ENCODE measurements at regions not wholly inside any gene's neighbourhood (a gene's known extent, or its start where the extent isn't known, plus 50 kb on each side); places are given as distances from the start of the nearest gene placed in this dataset.

DNA sequence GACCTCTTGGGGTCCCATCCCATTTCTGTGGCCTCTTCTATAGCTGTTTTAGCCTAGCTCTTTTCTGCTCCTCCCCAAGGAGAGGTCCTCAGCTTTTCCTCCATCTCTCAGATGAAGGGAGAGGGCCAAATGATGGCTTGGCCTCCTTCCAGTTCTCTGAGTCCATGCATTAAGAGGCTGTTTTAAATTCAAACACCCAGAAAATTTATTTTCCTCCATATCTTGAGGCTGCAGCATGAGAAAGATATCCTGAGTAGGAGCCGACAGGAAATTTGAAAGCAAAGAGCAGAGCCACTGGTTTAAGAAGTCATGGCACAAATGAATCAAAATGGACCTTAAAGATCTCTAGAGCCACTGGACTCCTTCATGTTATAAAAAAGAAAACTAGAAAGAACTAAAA, 558.8 kb downstream of the MID1IP1 start:
- no peaks in the 10 kb centered on the region for H3K27me3 ChIP-seq
- no peak overlapping the region for H3K4me3 ChIP-seq
- no peaks in the 10 kb centered on the region for H3K9me3 ChIP-seq
- no peak for DNase-seq
- H3K36me3 ChIP-seq: no peaks in the 10 kb centered on the region

DNA sequence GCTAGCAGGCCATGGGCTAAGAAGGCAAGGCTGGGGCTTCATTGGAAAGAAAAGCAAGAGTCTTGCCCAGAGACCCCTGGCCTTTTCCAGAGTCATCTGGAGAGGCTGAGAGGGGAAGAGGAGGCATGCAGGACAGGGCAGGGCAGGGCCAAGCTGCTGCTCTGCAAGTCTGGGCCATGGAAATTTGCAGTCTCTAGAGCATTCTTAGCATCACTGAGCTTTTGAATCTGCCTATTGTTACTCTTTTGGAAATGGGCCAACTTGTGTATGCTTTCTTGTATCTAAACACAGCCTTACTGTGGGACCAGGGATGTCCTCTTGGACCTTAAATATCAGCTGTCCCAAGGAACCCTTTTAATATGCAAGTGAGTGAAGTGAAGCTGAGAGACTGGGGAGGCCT, 560.5 kb downstream of the MID1IP1 start:
- Histone ChIP-seq H3K27me3 (no peaks in the 10 kb centered on the region), H3K9me3 (no peaks in the 10 kb centered on the region), H3K36me3 (no peaks in the 10 kb centered on the region), H3K4me3 (no peak overlapping the region)
- DNase-seq: no peak

DNA sequence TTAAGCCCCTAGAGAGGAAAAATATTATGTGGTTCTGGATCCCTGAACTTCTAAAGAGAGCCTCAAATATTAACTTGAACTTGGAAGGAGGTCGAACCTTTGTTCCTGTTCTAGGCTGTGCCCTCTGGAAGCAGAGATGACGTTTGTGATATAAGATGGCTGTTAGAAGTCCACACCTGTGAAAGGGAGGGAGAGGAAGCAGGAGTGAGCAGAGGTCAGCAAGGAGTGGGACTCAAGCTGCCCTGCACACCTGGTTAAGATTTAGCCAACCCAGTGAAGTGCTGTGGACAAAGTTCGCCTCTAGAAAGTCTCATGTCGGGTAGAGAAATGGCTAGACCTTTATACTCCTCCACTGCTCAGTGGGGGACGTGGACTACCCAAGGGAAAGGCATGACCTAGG, 566.2 kb downstream of the MID1IP1 start:
- Histone ChIP-seq H3K4me3 (no peak overlapping the region), H3K36me3 (no peaks in the 10 kb centered on the region), H3K27me3 (no peaks in the 10 kb centered on the region), H3K9me3 (no peaks in the 10 kb centered on the region)
- DNase-seq: no peak

DNA sequence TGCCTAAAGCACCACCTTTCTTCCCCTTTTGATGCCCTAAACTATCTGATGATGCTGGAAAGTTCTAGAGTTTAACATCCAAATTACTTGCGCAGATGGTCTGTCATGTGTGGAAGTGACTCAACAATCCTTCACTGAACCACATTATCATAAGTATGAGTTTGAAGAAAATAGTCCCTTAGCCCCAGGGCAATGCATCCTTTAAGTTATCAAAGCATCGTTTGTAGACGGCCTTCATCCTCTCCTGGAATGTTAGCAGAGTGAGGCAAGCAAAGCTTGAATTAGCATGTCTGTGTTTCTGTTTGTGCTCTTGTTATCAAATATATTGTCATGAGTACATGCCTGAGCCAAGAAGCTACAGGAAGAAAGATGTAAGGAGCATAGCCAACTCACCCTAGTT, 570.9 kb downstream of the MID1IP1 start:
- no peak for DNase-seq
- no peaks in the 10 kb centered on the region for H3K36me3 ChIP-seq
- H3K9me3 ChIP-seq: no peaks in the 10 kb centered on the region
- no peaks in the 10 kb centered on the region for H3K27me3 ChIP-seq
- H3K4me3 ChIP-seq: no peak overlapping the region

DNA sequence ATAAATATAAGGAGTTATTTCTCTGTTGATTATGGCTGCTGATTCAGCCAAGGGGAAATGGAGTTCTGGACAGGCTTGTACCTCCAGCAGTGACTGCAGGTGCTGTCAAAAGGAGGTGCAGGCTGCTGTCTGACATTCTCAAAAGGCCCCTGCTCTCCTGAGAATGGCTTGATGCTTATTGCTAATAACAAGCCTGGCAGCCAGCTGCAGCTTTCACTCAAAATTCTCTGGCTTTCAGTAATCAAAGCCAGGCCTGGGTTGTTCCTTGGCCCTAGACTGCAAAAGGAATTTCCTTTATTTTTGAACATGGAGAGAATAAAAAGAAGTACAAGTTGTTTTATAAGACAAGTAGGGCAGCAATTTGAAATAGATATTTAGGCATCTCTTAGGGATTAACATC, 575.9 kb downstream of the MID1IP1 start:
- no peaks in the 10 kb centered on the region for H3K36me3 ChIP-seq
- DNase-seq: no peak
- H3K4me3 ChIP-seq: no peak overlapping the region
- H3K9me3 ChIP-seq: no peaks in the 10 kb centered on the region
- no peaks in the 10 kb centered on the region for H3K27me3 ChIP-seq

DNA sequence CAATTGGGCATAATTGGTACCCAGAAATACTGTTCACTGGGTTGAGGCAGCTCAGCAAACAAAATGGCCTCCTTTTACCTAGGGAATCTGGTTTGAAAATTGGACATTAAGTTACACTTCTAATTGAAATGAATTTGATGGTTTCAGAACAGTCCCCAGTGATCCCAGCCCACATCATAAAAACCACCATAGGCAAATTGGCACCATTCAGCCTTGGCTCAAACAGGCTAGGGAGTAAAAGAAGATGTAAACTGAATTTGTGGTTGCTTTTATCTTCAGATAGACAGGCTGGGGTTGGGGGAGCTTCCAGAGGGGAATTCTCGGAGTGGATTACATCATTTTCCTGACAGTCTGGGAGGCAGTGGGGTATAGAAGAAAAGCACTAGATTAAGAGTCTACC, 576.5 kb downstream of the MID1IP1 start:
- no peaks in the 10 kb centered on the region for H3K9me3 ChIP-seq
- DNase-seq: no peak
- H3K4me3 ChIP-seq: no peak overlapping the region
- H3K27me3 ChIP-seq: no peaks in the 10 kb centered on the region
- H3K36me3 ChIP-seq: no peaks in the 10 kb centered on the region

DNA sequence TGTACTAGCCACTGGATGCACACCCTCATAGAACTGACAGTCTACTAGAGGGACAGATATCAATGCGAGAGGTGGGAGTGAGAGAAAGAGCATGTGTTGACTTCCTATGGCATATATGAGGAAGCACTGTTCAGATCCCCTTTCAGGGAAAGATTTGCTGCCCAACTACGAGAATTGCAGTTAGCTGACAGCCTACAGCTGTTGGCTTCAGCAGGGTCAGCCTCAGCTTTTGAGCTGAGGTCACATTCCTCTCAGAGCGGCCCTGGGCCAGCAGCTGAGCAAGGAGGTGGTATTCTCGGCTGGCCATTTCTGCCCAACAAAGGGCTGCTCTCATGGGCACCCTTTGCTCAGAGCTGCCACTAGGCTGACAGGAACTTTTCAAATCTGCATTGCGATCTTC, 580.2 kb downstream of the MID1IP1 start:
- no peaks in the 10 kb centered on the region for H3K9me3 ChIP-seq
- no peak overlapping the region for H3K4me3 ChIP-seq
- no peaks in the 10 kb centered on the region for H3K27me3 ChIP-seq
- no peaks in the 10 kb centered on the region for H3K36me3 ChIP-seq
- DNase-seq: no peak

DNA sequence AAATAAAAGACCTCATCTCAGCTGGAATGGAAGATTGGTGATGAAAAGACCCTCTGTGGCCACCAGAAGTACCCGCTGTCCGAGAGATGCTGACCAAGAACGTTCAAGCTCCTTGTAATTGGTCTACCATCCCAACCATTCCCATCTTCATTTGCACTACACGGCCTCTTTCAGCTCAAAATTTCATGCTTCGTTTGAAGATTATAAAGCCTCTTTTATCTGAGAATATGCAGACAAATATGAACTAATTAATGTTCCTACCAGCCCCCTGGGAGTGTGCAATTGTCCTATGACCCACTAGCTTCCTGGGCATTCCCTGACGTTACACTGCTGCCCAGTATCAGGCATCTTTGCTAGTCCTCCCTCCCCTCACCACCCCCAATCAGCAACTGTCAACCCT, 583.7 kb downstream of the MID1IP1 start:
- DNase-seq: no peak
- Histone ChIP-seq H3K27me3 (no peaks in the 10 kb centered on the region), H3K4me3 (no peak overlapping the region), H3K36me3 (no peaks in the 10 kb centered on the region), H3K9me3 (no peaks in the 10 kb centered on the region)

DNA sequence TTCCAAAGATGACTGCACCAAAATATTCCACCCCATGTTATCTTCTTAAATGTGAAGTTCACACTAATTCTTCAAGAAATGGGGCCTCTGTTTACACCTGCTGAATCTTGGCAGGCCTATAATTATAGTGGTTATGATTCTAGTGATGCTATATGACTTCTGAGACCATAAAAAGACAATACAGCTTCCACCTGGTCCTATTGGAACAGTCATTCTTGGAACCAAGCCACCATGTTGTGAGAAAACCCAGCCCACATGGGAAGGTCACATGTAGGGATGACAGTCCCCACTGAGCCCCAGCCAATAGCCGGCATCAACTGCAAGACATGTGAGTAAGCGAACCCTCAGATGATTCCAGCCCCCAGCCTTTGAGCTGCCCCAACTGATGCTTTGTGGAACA, 587.5 kb downstream of the MID1IP1 start:
- DNase-seq: no peak
- H3K27me3 ChIP-seq: no peaks in the 10 kb centered on the region
- H3K36me3 ChIP-seq: no peaks in the 10 kb centered on the region
- no peaks in the 10 kb centered on the region for H3K9me3 ChIP-seq
- H3K4me3 ChIP-seq: no peak overlapping the region

DNA sequence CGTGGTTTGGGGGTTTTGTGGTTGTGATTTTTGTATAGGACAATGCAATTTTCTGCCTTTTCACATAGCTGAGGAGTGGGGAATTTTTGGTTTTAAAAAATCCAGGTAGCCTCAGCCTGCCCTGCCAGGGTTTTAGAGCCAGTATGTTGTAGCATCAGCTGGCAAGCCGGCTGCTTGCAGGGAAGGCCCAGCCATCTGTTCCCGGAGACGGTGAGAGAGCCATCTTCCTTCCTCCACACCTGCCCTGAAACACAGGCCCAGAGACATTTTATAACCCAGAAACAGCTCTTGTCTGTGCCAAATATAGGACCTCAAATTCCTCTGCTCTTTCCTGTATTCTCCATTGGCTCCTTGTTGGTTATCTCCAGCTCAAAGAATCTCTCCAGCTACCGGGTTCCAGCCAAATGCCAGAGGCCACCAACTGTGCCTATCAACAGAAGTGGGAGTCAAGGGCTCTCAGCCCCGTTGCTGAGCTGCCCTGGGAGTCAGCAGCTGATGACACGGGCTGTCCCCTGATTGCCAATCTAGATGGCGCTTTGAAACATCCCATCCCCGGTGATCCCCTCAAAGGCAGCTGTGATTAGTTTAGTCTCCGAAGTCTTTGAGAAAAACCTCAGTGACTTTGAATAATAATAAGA, 595.2 kb downstream of the MID1IP1 start:
- Histone ChIP-seq H3K27me3 (no peaks in the 10 kb centered on the region), H3K36me3 (no peaks in the 10 kb centered on the region), H3K9me3 (no peaks in the 10 kb centered on the region), H3K4me3 (no peak overlapping the region)
- no peak for DNase-seq

DNA sequence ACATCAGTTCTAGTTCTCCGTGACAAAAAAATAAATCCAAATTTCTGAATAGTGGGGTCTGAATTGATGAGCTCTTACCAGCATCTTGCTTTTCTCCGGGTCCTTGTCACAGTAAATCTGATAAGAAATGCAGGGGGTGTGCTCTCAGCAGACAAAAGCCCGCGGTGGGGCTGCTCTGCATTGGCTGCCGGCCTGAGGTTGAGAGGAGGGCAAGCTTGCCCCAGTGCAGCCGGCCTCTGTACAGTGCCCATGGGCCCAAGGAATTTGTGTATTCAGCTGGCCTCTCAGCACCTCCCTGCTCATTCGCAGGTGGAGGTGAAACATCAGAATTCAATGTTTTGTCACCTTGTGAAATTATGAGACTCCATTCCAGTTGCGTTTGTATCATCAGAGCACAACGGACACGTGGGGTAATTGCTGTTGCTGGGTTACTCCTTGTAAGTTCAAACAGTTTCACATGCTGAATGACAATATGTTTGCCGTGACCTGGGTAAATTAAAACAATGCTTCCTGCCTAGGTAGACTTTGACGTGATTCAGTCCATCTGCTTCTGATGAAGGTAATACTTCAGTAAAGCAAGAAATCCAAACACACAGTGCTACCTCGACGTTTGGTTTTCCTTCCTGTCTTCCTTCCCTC, 596.4 kb downstream of the MID1IP1 start:
- no peaks in the 10 kb centered on the region for H3K27me3 ChIP-seq
- no peak for DNase-seq
- H3K9me3 ChIP-seq: no peaks in the 10 kb centered on the region
- no peaks in the 10 kb centered on the region for H3K36me3 ChIP-seq
- no peak overlapping the region for H3K4me3 ChIP-seq

DNA sequence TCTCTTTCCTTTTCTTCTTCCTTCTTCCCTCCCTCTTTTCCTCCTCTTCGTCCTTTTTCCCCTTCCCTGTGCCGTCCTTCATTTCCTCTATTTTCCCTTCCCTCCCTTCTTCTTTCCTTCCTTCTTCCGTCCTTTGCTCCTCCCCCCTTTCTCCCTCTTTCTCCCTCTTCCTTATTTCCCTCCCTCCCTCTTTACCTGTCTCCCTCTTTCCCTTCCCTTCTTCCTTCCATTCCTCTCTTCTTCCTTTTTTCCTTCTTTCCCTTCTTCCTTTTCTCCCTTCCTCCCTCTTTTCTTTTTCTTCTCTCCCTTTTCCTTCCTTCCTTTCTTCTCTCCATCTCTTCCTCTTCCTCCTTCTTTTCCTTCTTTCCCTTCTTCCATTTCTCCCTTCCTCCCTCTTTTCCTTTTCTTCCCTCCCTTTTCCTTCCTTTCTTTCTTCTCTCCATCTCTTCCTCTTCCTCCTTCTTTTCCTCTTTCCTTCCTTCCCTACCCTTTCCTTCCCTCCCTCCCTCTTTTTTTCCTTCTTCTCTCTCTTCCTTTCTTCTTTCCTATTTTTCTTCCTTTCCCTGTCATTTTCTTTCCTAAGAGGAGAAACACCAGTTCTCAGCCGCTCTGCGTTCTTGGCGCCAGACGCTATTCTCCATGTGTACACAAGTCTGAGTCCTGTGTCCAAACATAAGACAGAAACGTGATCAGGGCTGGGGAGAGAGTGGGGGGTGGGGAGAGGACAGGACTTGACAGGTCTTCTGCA, 597.1 kb downstream of the MID1IP1 start:
- H3K27me3 ChIP-seq: no peaks in the 10 kb centered on the region
- H3K4me3 ChIP-seq: no peak overlapping the region
- H3K36me3 ChIP-seq: no peaks in the 10 kb centered on the region
- DNase-seq: no peak
- H3K9me3 ChIP-seq: no peaks in the 10 kb centered on the region

DNA sequence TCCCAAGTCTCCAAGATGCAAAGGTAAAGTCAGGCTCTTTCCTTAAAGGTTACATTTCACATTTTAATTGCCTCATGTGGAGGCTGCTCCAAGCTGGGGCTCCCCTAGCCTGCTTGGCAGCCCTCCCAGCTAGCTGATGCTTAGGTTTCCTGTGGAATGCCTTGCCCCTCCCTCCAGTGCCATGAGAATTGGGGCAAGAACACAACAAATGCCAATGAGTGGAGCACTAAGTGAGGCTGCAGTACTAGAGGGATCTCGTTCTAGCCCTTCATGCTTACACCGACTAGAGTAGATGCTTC, 597.7 kb downstream of the MID1IP1 start:
- no peak for DNase-seq
- no peaks in the 10 kb centered on the region for H3K27me3 ChIP-seq
- no peak overlapping the region for H3K4me3 ChIP-seq

DNA sequence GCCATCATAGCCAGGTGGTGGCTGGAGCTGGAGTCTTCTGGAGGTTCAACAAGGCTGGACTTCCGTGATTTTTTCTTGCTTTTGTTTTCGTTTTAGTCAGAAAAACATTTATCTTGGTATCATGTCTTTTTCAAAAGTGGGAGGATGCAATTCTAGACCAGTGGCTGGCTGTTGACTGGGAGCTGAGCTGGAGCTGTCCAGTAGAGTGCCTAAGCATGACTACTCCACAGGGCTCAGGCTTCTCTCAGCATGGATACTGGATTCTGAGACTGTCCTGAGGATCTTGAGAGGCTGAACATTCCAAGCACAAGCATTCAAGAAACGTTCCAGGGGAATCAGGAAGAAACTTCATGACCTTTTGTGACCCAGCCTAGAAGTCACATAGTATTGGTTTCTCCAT, 598.1 kb downstream of the MID1IP1 start:
- Histone ChIP-seq H3K4me3 (no peak overlapping the region), H3K27me3 (no peaks in the 10 kb centered on the region), H3K9me3 (no peaks in the 10 kb centered on the region), H3K36me3 (no peaks in the 10 kb centered on the region)
- DNase-seq: no peak

More for the DNA sequence above, 597.7 kb downstream of the MID1IP1 start:
- Histone ChIP-seq H3K9me3 (no peaks in the 10 kb centered on the region), H3K36me3 (no peaks in the 10 kb centered on the region)

DNA sequence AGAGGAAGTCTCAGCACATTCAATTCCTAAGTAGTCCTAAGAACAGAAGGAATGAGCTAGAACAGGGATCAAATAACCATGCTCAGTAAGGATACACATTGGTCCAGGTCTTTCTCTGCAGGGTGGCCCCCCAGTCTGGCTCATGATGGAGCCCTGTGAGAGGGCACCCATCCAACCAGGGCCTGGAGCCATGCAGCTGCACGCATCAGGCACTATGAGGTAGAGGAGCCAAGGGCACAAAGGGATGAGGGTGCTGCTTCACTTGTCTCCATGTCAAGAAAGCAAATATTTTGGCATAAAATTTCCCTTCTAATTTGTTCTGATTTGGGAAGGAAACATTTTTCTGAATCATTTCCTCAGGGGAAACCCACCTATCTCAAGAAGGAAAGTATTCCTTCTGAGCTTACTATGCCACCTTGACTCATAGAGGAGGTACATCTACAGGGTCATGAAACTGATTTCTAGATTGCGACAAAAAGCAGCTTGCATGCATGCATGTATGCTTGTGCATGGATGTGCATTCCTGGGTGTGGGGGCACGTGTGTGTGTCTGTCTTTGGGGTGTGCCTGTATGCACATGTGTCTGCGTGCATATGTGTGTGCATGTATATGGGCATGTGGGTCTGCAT, 600.3 kb downstream of the MID1IP1 start:
- H3K9me3 ChIP-seq: no peaks in the 10 kb centered on the region
- no peak for DNase-seq
- H3K27me3 ChIP-seq: no peaks in the 10 kb centered on the region
- no peak overlapping the region for H3K4me3 ChIP-seq
- no peaks in the 10 kb centered on the region for H3K36me3 ChIP-seq

DNA sequence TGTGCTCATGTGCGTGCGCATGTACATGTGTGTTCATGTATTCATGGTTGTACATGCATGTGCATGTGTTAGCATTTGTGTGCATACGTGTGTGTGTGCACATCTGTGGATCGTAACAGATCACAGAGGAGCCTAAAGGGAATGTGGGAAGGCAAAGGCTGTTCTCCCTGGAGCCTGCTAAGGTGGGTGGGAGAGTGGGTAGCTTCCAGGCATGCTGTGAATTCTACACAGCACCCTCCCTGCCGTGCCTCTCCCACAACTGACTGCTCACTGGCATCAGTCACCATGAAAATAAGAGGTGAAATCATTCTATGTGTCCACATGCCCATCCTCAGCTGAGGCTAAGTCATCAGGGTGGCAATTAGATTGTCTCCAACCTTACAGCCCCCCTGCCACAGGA, 600.9 kb downstream of the MID1IP1 start:
- Histone ChIP-seq H3K4me3 (no peak overlapping the region), H3K9me3 (no peaks in the 10 kb centered on the region), H3K36me3 (no peaks in the 10 kb centered on the region), H3K27me3 (no peaks in the 10 kb centered on the region)
- no peak for DNase-seq

DNA sequence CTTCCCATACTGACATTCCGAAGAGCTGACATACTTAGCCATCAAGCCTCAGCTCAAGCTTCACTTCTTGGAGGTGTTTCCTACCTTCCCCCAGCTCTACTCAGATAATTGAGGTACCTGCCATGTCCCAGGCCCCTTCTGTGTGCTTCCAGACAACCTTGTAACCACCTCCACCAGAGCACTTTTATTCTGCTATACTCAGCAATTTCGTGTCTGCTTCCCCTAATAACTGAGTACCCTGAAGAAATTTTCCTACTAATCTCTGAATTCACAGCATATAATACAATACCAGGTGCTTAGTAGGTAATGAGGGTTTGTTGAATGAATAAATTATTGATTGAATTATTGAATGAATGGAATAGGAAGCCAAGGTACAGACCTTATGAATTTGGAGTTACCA, 605.5 kb downstream of the MID1IP1 start:
- Histone ChIP-seq H3K36me3 (no peaks in the 10 kb centered on the region), H3K9me3 (no peaks in the 10 kb centered on the region), H3K4me3 (no peak overlapping the region), H3K27me3 (no peaks in the 10 kb centered on the region)
- no peak for DNase-seq
